Tibial nerve (tissue), 3 donors: ENCODE measurements at regions not wholly inside any gene's neighbourhood (a gene's known extent, or its start where the extent isn't known, plus 50 kb on each side); places are given as distances from the start of the nearest gene placed in this dataset.

Source experiments
- POLR2A ChIP-seq, 2 donors: fragments of 450-650 bp; IDR thresholded peaks; one replicate each; pipeline ENCODE4 v1.6.1; 2017; ENCODE audit warnings: antibody characterized with exemption in 2 of 2, mild to moderate bottlenecking in 2 of 2, moderate library complexity in 2 of 2
- TF ChIP-seq, protein P1 (sequence below), 5 experiments: fragments of 200-600 bp in 3 of 5; fragments of 450-650 bp in 2 of 5; sonication (generic) in 3 of 5; IDR thresholded peaks; one replicate each; pipeline ENCODE4 v1.5.1; 2016 to 2019; ENCODE audit warnings: antibody characterized with exemption in 5 of 5, mild to moderate bottlenecking in 3 of 5, moderate library complexity in 2 of 5

DNA sequence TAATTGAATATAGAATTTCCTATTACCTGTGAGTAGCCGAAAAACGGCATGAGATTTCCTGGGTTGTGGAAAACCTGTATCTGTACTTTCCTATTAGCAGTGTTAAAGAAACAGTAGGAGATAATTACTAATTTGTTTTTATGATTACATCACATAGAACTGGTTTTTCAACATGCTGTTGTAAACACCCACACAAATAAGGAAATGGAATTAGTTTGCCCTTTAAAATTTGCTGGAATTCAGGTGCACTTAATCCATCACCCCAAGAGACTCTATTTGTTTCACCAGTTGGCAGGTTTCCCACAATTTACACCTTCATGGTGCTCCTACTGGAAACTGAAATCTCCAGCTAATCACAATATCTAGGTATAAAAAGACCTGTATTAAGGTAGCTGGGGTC, 274.1 kb upstream of the SLC8A1 start:
- TF ChIP-seq, protein P1, sequence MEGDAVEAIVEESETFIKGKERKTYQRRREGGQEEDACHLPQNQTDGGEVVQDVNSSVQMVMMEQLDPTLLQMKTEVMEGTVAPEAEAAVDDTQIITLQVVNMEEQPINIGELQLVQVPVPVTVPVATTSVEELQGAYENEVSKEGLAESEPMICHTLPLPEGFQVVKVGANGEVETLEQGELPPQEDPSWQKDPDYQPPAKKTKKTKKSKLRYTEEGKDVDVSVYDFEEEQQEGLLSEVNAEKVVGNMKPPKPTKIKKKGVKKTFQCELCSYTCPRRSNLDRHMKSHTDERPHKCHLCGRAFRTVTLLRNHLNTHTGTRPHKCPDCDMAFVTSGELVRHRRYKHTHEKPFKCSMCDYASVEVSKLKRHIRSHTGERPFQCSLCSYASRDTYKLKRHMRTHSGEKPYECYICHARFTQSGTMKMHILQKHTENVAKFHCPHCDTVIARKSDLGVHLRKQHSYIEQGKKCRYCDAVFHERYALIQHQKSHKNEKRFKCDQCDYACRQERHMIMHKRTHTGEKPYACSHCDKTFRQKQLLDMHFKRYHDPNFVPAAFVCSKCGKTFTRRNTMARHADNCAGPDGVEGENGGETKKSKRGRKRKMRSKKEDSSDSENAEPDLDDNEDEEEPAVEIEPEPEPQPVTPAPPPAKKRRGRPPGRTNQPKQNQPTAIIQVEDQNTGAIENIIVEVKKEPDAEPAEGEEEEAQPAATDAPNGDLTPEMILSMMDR (IDR thresholded peaks at IDR 0.05), result no peak
- no peak for TF ChIP-seq POLR2A (IDR thresholded peaks at IDR 0.05)
